Fibroblast of the aortic adventitia (primary cell): ENCODE measurements at regions not wholly inside any gene's neighbourhood (a gene's known extent, or its start where the extent isn't known, plus 50 kb on each side); places are given as distances from the start of the nearest gene placed in this dataset.

Experiments
- DNase-seq: peaks from one replicate; pipeline ENCODE4 v3.0.0-alpha.2; 2010; ENCODE audit warnings: low read depth
- H3K4me3 ChIP-seq: 2 replicates; pipeline ENCODE4 v1.5.1; 2011; ENCODE audit warnings: low read depth, mild to moderate bottlenecking, control low read depth, low read length, moderate library complexity
- TF ChIP-seq, protein P1 (sequence below): IDR thresholded peaks from 2 replicates; pipeline ENCODE4 v1.5.1; 2011; ENCODE audit warnings: mild to moderate bottlenecking, low read length, control low read depth, inconsistent platforms; ENCODE audit not compliant: insufficient read depth

DNA sequence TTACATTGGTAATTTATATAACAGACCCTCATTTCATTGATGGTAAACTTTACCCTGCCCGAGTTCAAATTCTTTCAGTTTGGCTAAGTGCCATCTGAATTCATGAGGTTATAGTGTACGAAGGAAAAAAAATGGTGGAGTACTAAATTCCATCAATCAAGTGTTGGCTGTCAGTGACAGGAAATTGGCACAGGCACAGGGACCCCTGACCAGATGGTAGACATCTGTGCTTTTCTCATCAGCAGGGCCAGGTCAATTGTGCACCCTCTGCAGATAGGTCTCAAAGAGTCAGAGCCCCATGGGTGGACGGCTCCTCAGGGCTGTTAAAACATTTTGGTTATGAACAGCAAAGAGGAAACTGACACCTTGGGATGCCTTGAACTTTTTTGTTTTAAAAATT lies 439.2 kb downstream of the SETBP1 start:
- H3K4me3 ChIP-seq: no peak overlapping the region
- DNase-seq: no peak
- TF ChIP-seq, protein P1, sequence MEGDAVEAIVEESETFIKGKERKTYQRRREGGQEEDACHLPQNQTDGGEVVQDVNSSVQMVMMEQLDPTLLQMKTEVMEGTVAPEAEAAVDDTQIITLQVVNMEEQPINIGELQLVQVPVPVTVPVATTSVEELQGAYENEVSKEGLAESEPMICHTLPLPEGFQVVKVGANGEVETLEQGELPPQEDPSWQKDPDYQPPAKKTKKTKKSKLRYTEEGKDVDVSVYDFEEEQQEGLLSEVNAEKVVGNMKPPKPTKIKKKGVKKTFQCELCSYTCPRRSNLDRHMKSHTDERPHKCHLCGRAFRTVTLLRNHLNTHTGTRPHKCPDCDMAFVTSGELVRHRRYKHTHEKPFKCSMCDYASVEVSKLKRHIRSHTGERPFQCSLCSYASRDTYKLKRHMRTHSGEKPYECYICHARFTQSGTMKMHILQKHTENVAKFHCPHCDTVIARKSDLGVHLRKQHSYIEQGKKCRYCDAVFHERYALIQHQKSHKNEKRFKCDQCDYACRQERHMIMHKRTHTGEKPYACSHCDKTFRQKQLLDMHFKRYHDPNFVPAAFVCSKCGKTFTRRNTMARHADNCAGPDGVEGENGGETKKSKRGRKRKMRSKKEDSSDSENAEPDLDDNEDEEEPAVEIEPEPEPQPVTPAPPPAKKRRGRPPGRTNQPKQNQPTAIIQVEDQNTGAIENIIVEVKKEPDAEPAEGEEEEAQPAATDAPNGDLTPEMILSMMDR: no peak

GRCh38 chr18:45121146-45121545 lies 440.5 kb downstream of the SETBP1 start:
- TF ChIP-seq, protein P1: no peak
- no peak overlapping the region for H3K4me3 ChIP-seq
- no peak for DNase-seq

DNA sequence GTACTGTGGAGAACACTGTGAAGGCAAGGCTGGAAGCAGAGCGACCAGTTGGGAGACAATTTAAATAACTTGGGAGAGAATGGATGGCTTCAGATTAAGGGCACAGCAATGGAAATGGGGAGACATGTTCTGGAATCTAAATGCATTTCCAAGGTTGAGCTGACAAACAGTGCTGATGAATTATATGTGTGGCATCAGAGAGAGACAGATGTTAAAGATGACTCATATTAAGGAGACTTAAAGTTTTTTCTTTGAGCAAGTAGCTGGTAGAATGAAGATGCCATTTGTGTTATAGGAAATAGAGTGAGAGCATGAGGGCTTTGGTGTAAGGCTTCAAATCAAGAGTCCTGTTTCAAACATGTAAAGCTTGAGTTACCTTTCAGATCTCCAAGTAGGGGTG lies 441.8 kb downstream of the SETBP1 start:
- no peak overlapping the region for H3K4me3 ChIP-seq
- TF ChIP-seq, protein P1: no peak
- no peak for DNase-seq

- no peak overlapping the region for H3K4me3 ChIP-seq
- DNase-seq: no peak
- TF ChIP-seq, protein P1: no peak
Measured at GRCh38 chr18:45127405-45127804, 446.7 kb downstream of the SETBP1 start.

- DNase-seq: no peak
- H3K4me3 ChIP-seq: no peak overlapping the region
- TF ChIP-seq, protein P1: no peak
Measured at GRCh38 chr18:45133276-45133675, 452.6 kb downstream of the SETBP1 start.

DNA sequence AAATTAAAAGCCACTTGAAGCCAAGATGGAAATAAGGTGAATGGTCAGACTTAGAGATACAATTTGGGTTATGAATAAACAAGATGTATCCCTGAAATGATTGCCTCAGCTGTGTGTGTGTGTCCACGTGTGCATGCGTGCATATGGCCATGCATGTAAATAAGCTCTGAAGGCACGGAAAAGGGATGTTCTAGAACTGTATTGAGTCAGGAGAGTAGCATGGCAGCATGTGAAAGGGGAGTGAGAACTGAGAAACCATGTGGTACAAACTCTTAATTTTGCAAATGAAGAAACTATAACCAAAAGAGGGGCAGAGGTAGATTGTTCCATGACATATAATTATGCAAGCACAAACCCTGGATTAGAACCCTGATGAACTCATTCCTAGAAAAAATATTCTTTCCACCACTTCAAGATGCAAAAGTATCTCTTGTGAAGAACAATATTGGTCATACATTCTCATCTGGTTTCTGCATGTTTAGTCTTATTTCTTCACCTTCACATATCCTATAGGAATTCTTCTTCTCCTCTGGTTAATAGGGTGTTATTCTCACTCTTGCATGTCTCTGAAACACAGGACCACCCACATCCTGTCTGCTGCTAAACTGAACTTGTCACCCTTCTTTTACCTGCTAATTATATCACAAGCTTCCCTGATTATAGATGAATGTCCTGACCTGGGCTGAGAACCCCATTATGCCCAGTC lies 455.8 kb downstream of the SETBP1 start:
- no peak for DNase-seq
- TF ChIP-seq, protein P1: no peak
- no peak overlapping the region for H3K4me3 ChIP-seq

DNA sequence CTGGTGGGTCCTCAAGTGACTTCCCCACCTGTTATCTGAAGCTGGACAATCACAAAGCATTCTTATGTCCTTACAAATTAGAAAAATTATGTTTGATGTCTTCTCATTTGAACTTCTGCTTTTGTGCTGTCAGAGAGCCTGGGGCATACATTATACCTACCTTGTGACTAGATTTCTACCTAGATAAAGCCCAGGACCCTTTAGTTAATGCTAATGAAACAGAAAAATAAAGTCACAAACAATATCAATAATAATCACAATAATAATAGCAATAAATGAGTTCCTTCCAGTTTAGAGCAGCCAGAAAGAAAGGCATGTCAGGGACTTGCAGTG lies 456.4 kb downstream of the SETBP1 start:
- H3K4me3 ChIP-seq: no peak overlapping the region
- DNase-seq: no peak
- TF ChIP-seq, protein P1: no peak
